HG03565 (cell line): ENCODE measurements at regions not wholly inside any gene's neighbourhood (a gene's known extent, or its start where the extent isn't known, plus 50 kb on each side); places are given as distances from the start of the nearest gene placed in this dataset.
"Not testable (repeated sequence)": the region's sequence is repeated elsewhere in the genome, so short reads cannot be mapped to it uniquely, and the experiment has no call there.

ENCODE experiments used
- ATAC-seq: cut with Tn5 transposase; IDR thresholded peaks from one replicate; pipeline ENCODE4 v1.9.1; 2021; ENCODE audit warnings: mild to moderate bottlenecking, moderate library complexity; ENCODE audit not compliant: unreplicated experiment

DNA sequence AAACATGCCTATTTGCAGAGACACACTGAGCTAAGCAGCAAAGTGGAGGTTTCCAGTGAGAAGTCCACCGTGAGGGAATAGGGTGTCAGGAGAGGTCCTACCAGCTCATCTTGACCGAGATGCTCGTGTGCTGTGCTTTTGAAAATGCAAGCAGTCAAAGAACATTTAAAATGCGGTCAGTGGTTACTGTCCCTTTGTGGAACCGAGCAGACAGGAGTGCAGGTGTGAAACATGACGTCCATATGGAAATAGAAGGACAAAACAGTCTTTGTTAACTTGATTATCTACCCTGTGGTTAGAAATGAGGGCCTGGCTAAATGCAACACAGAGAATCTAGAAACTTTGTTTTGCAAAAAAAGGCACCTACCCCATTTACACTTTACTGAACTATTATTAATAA is 473.3 kb downstream of the SPATA31A6 start:
- ATAC-seq = not testable (repeated sequence)

DNA sequence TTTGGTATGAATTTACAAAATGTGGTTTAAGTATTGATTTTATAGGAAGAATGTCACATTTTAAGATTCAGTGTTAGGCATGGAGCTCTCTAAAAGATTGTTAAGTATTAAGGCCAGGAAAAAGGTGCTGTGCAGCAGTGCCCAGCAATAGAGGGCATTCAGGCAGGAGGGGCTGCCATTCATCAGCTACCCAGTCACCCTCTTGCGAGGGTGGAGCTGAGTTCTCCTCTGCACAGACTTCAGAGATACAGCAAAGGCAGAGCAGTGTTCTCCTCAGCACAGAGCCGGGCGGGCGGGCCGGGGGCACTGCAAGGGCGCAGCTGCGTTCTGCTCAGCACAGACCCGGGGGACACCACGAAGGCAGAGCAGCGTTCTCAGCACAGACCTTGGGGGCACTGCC is 474.0 kb downstream of the SPATA31A6 start:
- ATAC-seq = not testable (repeated sequence)

GRCh38 chr9:42697146-42697545 is 513.7 kb downstream of the SPATA31A6 start:
- not testable (repeated sequence) for ATAC-seq

- not testable (repeated sequence) for ATAC-seq
Measured at GRCh38 chr9:42702890-42703289, 519.4 kb downstream of the SPATA31A6 start.

GRCh38 chr9:42724841-42725835 is 541.7 kb downstream of the SPATA31A6 start:
- not testable (repeated sequence) for ATAC-seq

DNA sequence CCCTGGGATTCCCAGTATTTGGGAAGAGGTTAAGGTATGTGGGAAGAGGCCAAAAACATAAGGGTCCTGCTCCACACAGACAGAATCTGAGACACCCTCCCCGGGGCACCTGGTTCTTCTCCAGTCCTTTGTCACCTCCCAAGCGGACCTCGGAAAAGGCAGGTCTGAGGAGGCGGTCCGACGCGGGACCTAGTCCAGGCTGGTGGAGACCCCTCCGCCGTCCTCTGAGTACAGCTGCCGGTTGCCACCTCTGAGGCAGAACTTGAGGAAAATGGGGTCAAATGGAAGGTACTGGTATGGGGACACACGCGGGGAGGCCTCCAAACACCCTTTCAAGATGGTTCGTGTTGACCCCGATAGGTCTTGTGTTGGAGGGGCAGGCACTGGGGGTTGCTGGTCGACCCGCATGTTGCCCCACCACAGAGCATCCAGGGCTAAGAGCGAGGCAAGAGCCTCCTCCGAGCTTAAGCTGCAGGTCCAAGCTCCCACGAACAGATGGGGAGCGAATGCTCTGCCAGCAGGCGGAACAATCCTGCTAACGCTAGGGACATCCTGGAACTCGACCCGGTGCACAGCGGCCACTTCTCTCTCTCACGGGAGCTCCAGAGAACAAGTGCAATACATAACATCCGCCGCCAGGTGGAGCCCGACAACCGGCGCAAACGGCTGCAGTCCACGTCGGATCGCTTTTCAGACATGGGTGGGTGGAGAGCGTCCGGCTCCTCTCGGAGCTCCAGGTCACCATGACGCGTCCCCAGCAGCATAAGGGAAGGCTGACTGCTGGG is 559.8 kb downstream of the SPATA31A6 start:
- ATAC-seq = peak; percentile 75

DNA sequence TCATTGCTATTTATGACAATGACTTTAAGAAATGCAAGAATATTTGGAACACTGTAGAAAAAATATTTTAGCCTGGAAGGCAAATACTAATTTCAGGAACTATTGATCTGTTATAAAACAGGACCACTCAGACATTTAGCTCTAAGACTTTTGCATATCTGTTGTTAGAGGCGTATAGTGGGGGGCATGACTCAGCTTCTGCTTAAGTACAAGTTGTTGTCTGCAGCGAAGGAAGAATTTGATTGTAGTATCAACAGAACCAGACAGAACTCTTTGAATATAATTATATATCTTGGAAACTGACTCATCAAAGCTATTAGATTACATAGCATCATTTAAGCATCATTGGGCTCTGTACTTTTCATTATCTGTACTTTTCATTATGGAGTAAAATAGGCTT is 573.8 kb downstream of the SPATA31A6 start:
- ATAC-seq = not testable (repeated sequence)

- not testable (repeated sequence) for ATAC-seq
Measured at GRCh38 chr9:42759320-42759719, 575.9 kb downstream of the SPATA31A6 start.

- ATAC-seq = not testable (repeated sequence)
Measured at GRCh38 chr9:42782201-42782600, 598.7 kb downstream of the SPATA31A6 start.

DNA sequence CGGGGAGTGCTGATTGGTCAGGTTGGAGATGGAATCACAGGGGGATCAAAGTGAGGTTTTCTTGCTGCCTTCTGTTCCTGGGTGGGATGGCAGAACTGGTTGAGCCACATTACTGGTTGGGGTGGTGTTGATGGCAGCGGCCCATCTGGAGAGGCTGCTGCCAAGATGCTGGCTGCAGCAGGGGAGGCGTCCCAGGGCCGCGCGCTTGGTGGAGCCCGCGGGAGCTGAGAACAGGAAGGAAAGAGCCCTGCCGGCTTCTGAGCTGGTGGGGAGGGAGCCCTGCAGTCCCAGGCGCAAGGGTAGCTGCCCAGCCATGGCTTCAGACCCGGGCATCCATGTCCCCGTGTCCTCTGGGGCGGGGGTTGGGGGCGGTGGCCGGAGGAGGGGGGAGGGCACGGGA is 609.3 kb downstream of the SPATA31A6 start:
- not testable (repeated sequence) for ATAC-seq

- ATAC-seq = not testable (repeated sequence)
Measured at GRCh38 chr9:42798571-42798970, 615.1 kb downstream of the SPATA31A6 start.

DNA sequence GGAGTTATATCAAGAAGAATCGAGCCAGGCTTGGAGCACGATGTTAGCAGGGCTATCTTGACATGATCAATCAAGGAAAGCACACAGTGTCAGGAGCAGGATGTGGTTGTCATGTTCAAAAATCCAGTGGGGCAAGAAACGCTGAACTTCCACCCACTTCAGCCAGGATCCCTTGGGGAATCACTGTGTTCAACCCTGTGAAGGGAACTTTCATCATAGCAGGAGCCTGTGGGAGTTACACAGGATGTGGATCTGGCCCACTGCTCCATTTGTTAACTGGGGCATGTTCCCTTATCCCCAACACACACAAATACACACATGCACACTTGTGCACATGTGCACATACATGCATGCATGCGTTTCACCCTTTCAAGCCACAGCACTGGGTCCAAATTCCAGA is 619.3 kb downstream of the SPATA31A6 start:
- ATAC-seq = not testable (repeated sequence)

DNA sequence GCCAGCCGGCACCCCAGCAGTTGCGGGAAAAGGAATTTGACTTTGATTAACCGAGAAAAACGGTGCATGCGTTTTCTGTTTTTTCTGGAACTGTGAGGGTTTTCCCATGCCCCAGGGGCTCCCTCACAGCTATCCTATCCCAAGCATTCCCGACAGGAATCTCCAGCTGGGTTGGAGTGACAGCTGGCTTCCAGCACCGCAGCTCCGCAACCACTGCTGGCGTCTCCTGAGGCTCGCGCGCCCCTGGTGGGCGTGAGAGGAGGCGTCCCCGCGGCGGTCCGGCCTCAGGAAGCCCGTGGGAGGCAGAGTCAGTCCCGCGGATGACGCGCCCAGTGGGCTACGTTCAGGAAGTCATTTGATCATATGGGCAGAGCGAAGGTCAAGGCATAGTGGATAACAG is 623.2 kb downstream of the SPATA31A6 start:
- ATAC-seq = not testable (repeated sequence)

- ATAC-seq = not testable (repeated sequence)
Measured at GRCh38 chr9:42821468-42821867, 638.0 kb downstream of the SPATA31A6 start.

DNA sequence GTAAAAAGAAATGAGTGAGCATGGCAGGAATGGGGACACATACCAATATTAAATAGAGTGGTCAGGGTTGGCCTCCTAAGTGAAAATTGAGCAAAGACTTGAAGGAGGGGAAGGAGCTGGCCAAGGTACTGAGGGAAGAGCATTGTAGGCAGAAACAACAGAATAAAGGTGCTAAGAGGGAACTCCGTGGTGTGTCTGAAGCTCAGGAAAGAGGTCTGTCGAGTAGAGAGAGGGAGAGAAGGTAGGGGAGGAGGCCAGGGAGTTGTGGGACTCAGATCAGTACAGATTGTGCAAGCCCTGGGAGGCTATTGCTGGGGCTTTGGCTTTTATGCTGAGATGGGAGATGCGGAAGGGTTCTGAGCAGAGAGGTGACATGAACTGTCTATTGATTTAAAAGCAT is 664.7 kb downstream of the SPATA31A6 start:
- not testable (repeated sequence) for ATAC-seq

- not testable (repeated sequence) for ATAC-seq
Measured at GRCh38 chr9:42850896-42851693, 667.6 kb downstream of the SPATA31A6 start.

DNA sequence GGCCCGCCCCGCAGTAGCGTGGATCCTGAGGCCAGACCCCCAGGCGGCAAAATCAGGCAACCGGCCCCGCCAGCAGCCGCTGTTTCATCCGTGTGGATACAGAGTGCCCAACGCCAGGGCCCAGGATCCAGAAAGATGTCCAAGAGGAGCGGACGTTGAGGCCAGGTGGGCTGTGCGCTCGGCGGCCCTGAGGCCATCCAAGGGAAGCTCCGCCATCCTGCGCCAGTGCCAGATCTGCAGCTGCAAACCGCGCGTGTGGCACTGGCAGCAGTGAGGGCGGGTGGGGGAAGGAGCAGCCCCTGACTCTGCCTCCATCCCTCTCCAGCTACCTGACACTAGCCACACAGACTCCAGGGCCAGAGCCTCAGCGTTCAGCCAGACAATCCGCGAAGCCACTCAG is 668.2 kb downstream of the SPATA31A6 start:
- ATAC-seq = not testable (repeated sequence)

- ATAC-seq = peak; percentile 88
Measured at GRCh38 chr9:42852133-42852930, 668.9 kb downstream of the SPATA31A6 start.

GRCh38 chr9:42860133-42860532 is 676.7 kb downstream of the SPATA31A6 start:
- ATAC-seq = not testable (repeated sequence)

- ATAC-seq = not testable (repeated sequence)
Measured at GRCh38 chr9:42862465-42862864, 679.0 kb downstream of the SPATA31A6 start.
